ENCODE measurements at regions not wholly inside any gene's neighbourhood (a gene's known extent, or its start where the extent isn't known, plus 50 kb on each side); places are given as distances from the start of the nearest gene placed in this dataset.

DNA sequence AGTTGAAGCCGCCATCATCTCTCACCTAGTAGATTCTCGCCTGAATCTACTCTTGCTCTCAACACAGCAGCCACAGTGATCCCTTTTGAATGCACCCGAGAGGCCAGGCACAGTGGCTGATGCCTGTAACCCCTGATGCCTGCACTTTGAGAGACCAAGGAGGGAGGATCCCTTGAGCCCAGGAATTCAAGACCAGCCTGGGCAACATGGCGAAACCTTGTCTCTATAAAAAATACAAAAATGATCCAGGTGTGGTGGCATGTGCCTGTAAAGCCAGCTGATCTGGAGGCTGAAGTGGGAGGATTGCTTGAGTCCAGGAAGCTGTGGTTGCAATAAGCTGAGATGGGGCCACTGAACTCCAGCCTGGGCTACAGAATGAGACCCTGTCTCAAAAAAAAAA lies 60.3 kb upstream of the EML4 start:
- H3K27me3 ChIP-seq (ENCODE audit: insufficient read depth, low read length, poor library complexity) = no peaks in the 10 kb centered on the region
- no peaks in the 10 kb centered on the region for H3K9me3 ChIP-seq (ENCODE audit: insufficient read depth, low read length, severe bottlenecking)
- ATAC-seq (ENCODE audit: insufficient read depth, low read depth) (no peak), DNase-seq (no peak)
- no peaks in the 10 kb centered on the region for H3K36me3 ChIP-seq (ENCODE audit: insufficient read depth, low read length)
- peaks cover 35% of the 10 kb centered on the region for H3K4me1 ChIP-seq (ENCODE audit: insufficient read depth, low read length)
- H2AFZ ChIP-seq (ENCODE audit: low read depth, low read length) = no peak overlapping the region
- H3K4me2 ChIP-seq (ENCODE audit: insufficient read depth, low read length) = no peak overlapping the region
- no peak overlapping the region for H3K27ac ChIP-seq (ENCODE audit: low read length)
- H3K79me2 ChIP-seq (ENCODE audit: insufficient read depth, low read length) = no peaks in the 10 kb centered on the region
- no peak overlapping the region for H3K4me3 ChIP-seq (ENCODE audit: low read depth in 1 of 2, low read length in 2 of 2)
- no peak overlapping the region for H3K9ac ChIP-seq (ENCODE audit: low read depth, low read length)
- TF ChIP-seq EZH2 (IDR thresholded peaks at IDR 0.05; ENCODE audit: borderline replicate concordance, low read depth, low read length, severe bottlenecking) (no peak), CTCF (IDR thresholded peaks at IDR 0.05; ENCODE audit: borderline replicate concordance, extremely low read depth, low read length, poor library complexity, severe bottlenecking) (no peak)
- H4K20me1 ChIP-seq (ENCODE audit: insufficient read depth, low read length) = no peaks in the 10 kb centered on the region

GRCh38 chr2:42109959-42110640 lies 59.1 kb upstream of the EML4 start:
- H3K79me2 ChIP-seq (ENCODE audit: insufficient read depth, low read length) = no peaks in the 10 kb centered on the region
- H3K27me3 ChIP-seq (ENCODE audit: insufficient read depth, low read length, poor library complexity) = no peaks in the 10 kb centered on the region
- no peaks in the 10 kb centered on the region for H4K20me1 ChIP-seq (ENCODE audit: insufficient read depth, low read length)
- H3K9ac ChIP-seq (ENCODE audit: low read depth, low read length) = no peak overlapping the region
- ATAC-seq (ENCODE audit: insufficient read depth, low read depth) (no peak), DNase-seq (no peak)
- no peak overlapping the region for H3K4me3 ChIP-seq (ENCODE audit: low read depth in 1 of 2, low read length in 2 of 2)
- no peaks in the 10 kb centered on the region for H3K36me3 ChIP-seq (ENCODE audit: insufficient read depth, low read length)
- H3K9me3 ChIP-seq (ENCODE audit: insufficient read depth, low read length, severe bottlenecking) = no peaks in the 10 kb centered on the region
- peaks cover 27% of the 10 kb centered on the region for H3K4me1 ChIP-seq (ENCODE audit: insufficient read depth, low read length)
- no peak overlapping the region for H3K4me2 ChIP-seq (ENCODE audit: insufficient read depth, low read length)
- TF ChIP-seq EZH2 (IDR thresholded peaks at IDR 0.05; ENCODE audit: borderline replicate concordance, low read depth, low read length, severe bottlenecking) (no peak), CTCF (IDR thresholded peaks at IDR 0.05; ENCODE audit: borderline replicate concordance, extremely low read depth, low read length, poor library complexity, severe bottlenecking) (no peak)
- no peak overlapping the region for H2AFZ ChIP-seq (ENCODE audit: low read depth, low read length)
- no peak overlapping the region for H3K27ac ChIP-seq (ENCODE audit: low read length)

- Histone ChIP-seq H3K9ac (ENCODE audit: low read depth, low read length) (no peak overlapping the region), H3K4me1 (ENCODE audit: insufficient read depth, low read length) (peaks cover 20% of the 10 kb centered on the region), H3K4me3 (ENCODE audit: low read depth in 1 of 2, low read length in 2 of 2) (no peak overlapping the region), H2AFZ (ENCODE audit: low read depth, low read length) (no peak overlapping the region), H4K20me1 (ENCODE audit: insufficient read depth, low read length) (no peaks in the 10 kb centered on the region), H3K27me3 (ENCODE audit: insufficient read depth, low read length, poor library complexity) (no peaks in the 10 kb centered on the region), H3K27ac (ENCODE audit: low read length) (no peak overlapping the region), H3K9me3 (ENCODE audit: insufficient read depth, low read length, severe bottlenecking) (no peaks in the 10 kb centered on the region), H3K36me3 (ENCODE audit: insufficient read depth, low read length) (no peaks in the 10 kb centered on the region), H3K4me2 (ENCODE audit: insufficient read depth, low read length) (no peak overlapping the region), H3K79me2 (ENCODE audit: insufficient read depth, low read length) (no peaks in the 10 kb centered on the region)
- no peak for DNase-seq
- ATAC-seq (ENCODE audit: insufficient read depth, low read depth) = no peak
- TF ChIP-seq EZH2 (IDR thresholded peaks at IDR 0.05; ENCODE audit: borderline replicate concordance, low read depth, low read length, severe bottlenecking) (no peak), CTCF (IDR thresholded peaks at IDR 0.05; ENCODE audit: borderline replicate concordance, extremely low read depth, low read length, poor library complexity, severe bottlenecking) (no peak)
These were observed 58.4 kb upstream of the EML4 start for GRCh38 chr2:42110641-42111322.

Data from DND-41 (cell line).